Stomach (tissue), 8 donors: ENCODE measurements at regions not wholly inside any gene's neighbourhood (a gene's known extent, or its start where the extent isn't known, plus 50 kb on each side); places are given as distances from the start of the nearest gene placed in this dataset.

Experiments
- DNase-seq, 2 donors: peaks; one replicate each; pipeline versions ENCODE4 v3.0.0 to v3.0.0-alpha.2; 2013 to 2019
- H3K27ac ChIP-seq, 5 donors: fragments of 200-600 bp in 4 of 5; sonication (generic) in 4 of 5; one replicate each; pipeline ENCODE4 v1.5.1; 2013 to 2019; ENCODE audit warnings: mild to moderate bottlenecking in 1 of 5, moderate library complexity in 1 of 5
- H3K27me3 ChIP-seq, 3 donors: fragments of 200-600 bp; sonication (generic); one replicate each; pipeline ENCODE4 v1.5.1; 2017 to 2019; ENCODE audit warnings: mixed run types in 1 of 3
- H3K36me3 ChIP-seq, 4 donors: fragments of 200-600 bp; sonication (generic); 1 replicate in 3 of 4; 2 replicates in 1 of 4; pipeline ENCODE4 v1.5.1; 2016 to 2019
- H3K4me1 ChIP-seq, 4 donors: fragments of 200-600 bp; sonication (generic); one replicate each; pipeline ENCODE4 v1.5.1; 2016 to 2019
- H3K4me3 ChIP-seq, 4 donors: fragments of 200-600 bp; sonication (generic) in 3 of 4; one replicate each; pipeline ENCODE4 v1.5.1; 2016 to 2019; ENCODE audit warnings: mild to moderate bottlenecking in 1 of 4
- H3K9me3 ChIP-seq, 4 donors: fragments of 200-600 bp; sonication (generic); one replicate each; pipeline ENCODE4 v1.5.1; 2016 to 2019
- EP300 ChIP-seq: sonication (generic); formaldehyde crosslinking; IDR thresholded peaks from one replicate; pipeline ENCODE4 v1.6.1; 2017; ENCODE audit warnings: antibody characterized with exemption
- POLR2A ChIP-seq, 4 donors: fragments of 450-650 bp; IDR thresholded peaks; one replicate each; pipeline ENCODE4 v1.6.1; 2016; ENCODE audit warnings: antibody characterized with exemption in 4 of 4, control low read depth in 2 of 4, mild to moderate bottlenecking in 1 of 4, moderate library complexity in 1 of 4
- POLR2AphosphoS5 ChIP-seq, 3 donors: sonication (generic); formaldehyde crosslinking; IDR thresholded peaks; one replicate each; pipeline ENCODE4 v1.6.1; 2016; ENCODE audit warnings: antibody characterized with exemption in 3 of 3
- WGBS, 5 donors: extraction: QIAGEN DNeasy Blood & Tissue Kit in 3 of 5; methylation state at CpG; one replicate each; pipeline versions ENCODE4 v1.1.5 to v1.1.7; 2013 to 2018; 5-methylcytosine and 5-hydroxymethylcytosine counted together
- intact Hi-C: fragments of 100-400 bp; cut with DNase I; formaldehyde crosslinking; loops from one replicate; pipeline ENCODE4 v1.15.1; 2023; ENCODE audit warnings: low total_unique reads
- TF ChIP-seq, protein P1 (sequence below), 7 experiments: fragments of 450-650 bp in 4 of 7; fragments of 200-600 bp in 3 of 7; sonication (generic) in 3 of 7; IDR thresholded peaks; one replicate each; pipeline ENCODE4 v1.5.1; 2016 to 2019; ENCODE audit warnings: antibody characterized with exemption in 7 of 7, control low read depth in 2 of 7, mild to moderate bottlenecking in 1 of 7
- donor health status: healthy with polysubstance abuse.
- donor health status: Bipolar disorder and iron deficiency.
- donor health status: healthy.

- WGBS, 5 donors = 66 to 84% (median 77%) methylated on average over 13 of the region's 13 CpGs
- Histone ChIP-seq H3K9me3 (no peaks in the 10 kb centered on the region), H3K36me3 (no peaks in the 10 kb centered on the region), H3K27me3 (no peaks in the 10 kb centered on the region), H3K4me3 (no peak overlapping the region), H3K4me1 (no peaks in the 10 kb centered on the region), H3K27ac (peak overlapping the region in 1 of 5 donors; percentile 25)
- no peak for TF ChIP-seq POLR2A (IDR thresholded peaks at IDR 0.05)
- peak; percentile 35 for TF ChIP-seq EP300
- TF ChIP-seq POLR2AphosphoS5 (IDR thresholded peaks at IDR 0.05) = peak in 2 of 3 donors; percentile 6 to 42
- TF ChIP-seq, protein P1, sequence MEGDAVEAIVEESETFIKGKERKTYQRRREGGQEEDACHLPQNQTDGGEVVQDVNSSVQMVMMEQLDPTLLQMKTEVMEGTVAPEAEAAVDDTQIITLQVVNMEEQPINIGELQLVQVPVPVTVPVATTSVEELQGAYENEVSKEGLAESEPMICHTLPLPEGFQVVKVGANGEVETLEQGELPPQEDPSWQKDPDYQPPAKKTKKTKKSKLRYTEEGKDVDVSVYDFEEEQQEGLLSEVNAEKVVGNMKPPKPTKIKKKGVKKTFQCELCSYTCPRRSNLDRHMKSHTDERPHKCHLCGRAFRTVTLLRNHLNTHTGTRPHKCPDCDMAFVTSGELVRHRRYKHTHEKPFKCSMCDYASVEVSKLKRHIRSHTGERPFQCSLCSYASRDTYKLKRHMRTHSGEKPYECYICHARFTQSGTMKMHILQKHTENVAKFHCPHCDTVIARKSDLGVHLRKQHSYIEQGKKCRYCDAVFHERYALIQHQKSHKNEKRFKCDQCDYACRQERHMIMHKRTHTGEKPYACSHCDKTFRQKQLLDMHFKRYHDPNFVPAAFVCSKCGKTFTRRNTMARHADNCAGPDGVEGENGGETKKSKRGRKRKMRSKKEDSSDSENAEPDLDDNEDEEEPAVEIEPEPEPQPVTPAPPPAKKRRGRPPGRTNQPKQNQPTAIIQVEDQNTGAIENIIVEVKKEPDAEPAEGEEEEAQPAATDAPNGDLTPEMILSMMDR (IDR thresholded peaks at IDR 0.05) = no peak
- DNase-seq = no peak
- intact Hi-C loops = no loop called here
Observed at GRCh38 chr2:67871686-67872412, 191.0 kb downstream of the C1D start.

- WGBS, 5 donors = 93 to 98% (median 94%) methylated on average over 2 of the region's 2 CpGs
- H3K27me3 ChIP-seq = no peaks in the 10 kb centered on the region
- no peaks in the 10 kb centered on the region for H3K9me3 ChIP-seq
- intact Hi-C loops = no loop called here
- H3K27ac ChIP-seq = peak overlapping the region in 1 of 5 donors; percentile 25
- no peaks in the 10 kb centered on the region for H3K4me1 ChIP-seq
- no peak overlapping the region for H3K4me3 ChIP-seq
- no peak for TF ChIP-seq EP300
- no peak for DNase-seq
- H3K36me3 ChIP-seq = no peaks in the 10 kb centered on the region
Observed at GRCh38 chr2:67872481-67872880, 190.3 kb downstream of the C1D start.

GRCh38 chr2:67873916-67874315, 188.9 kb downstream of the C1D start:
- no peak for DNase-seq
- 92 to 96% (median 94%) methylated on average over 3 of the region's 3 CpGs for WGBS, 5 donors
- TF ChIP-seq POLR2A (IDR thresholded peaks at IDR 0.05) = no peak
- no peak for TF ChIP-seq EP300
- TF ChIP-seq POLR2AphosphoS5 (IDR thresholded peaks at IDR 0.05) = no peak
- TF ChIP-seq, protein P1 (IDR thresholded peaks at IDR 0.05) = no peak
- intact Hi-C loops = no loop called here
- Histone ChIP-seq H3K27me3 (no peaks in the 10 kb centered on the region), H3K9me3 (no peaks in the 10 kb centered on the region), H3K36me3 (no peaks in the 10 kb centered on the region), H3K27ac (no peak overlapping the region), H3K4me1 (no peaks in the 10 kb centered on the region), H3K4me3 (no peak overlapping the region)

DNA sequence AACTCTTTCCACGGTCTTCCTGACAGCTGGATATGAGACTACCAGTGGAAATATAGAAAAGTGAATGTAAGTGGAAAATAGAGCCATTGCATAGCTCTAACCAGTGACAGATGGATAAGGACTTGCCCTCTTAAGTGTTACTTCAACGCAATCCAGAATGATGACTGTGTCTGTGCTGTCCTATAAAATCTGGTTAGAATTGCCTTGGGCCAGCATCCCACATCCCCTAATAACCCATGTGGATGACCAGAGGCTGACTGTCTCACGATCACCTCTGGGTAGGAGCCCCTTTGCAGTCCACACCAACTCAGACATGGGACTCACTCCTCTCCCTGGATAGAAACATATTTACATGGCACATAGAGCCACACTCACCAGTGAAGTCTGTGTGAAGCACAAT, 186.6 kb downstream of the C1D start:
- no peaks in the 10 kb centered on the region for H3K4me1 ChIP-seq
- no peaks in the 10 kb centered on the region for H3K36me3 ChIP-seq
- H3K27me3 ChIP-seq = no peaks in the 10 kb centered on the region
- intact Hi-C loops = no loop called here
- H3K4me3 ChIP-seq = no peak overlapping the region
- TF ChIP-seq EP300 (no peak), POLR2AphosphoS5 (IDR thresholded peaks at IDR 0.05) (no peak), POLR2A (IDR thresholded peaks at IDR 0.05) (no peak)
- TF ChIP-seq, protein P1 (IDR thresholded peaks at IDR 0.05) = no peak
- DNase-seq = no peak
- WGBS, 5 donors = 89 to 92% (median 92%) methylated on average over 3 of the region's 3 CpGs
- H3K27ac ChIP-seq = no peak overlapping the region
- H3K9me3 ChIP-seq = no peaks in the 10 kb centered on the region

GRCh38 chr2:67877301-67877700, 185.5 kb downstream of the C1D start:
- Histone ChIP-seq H3K9me3 (no peaks in the 10 kb centered on the region), H3K27ac (no peak overlapping the region), H3K4me1 (no peaks in the 10 kb centered on the region), H3K27me3 (no peaks in the 10 kb centered on the region), H3K4me3 (no peak overlapping the region), H3K36me3 (no peaks in the 10 kb centered on the region)
- intact Hi-C loops = no loop called here
- DNase-seq = no peak
- TF ChIP-seq POLR2AphosphoS5 (IDR thresholded peaks at IDR 0.05) = no peak
- TF ChIP-seq, protein P1 (IDR thresholded peaks at IDR 0.05) = no peak
- no peak for TF ChIP-seq POLR2A (IDR thresholded peaks at IDR 0.05)
- no peak for TF ChIP-seq EP300
- 51 to 62% (median 60%) methylated on average over 3 of the region's 3 CpGs for WGBS, 5 donors
